Left lung (tissue), 4 donors: ENCODE measurements at regions not wholly inside any gene's neighbourhood (a gene's known extent, or its start where the extent isn't known, plus 50 kb on each side); places are given as distances from the start of the nearest gene placed in this dataset.

Experiments
- ATAC-seq: fragments of 200-7000 bp; cut with Tn5 transposase; one replicate; pipeline ENCODE4 v1.9.1; 2020; ENCODE audit warnings: moderate library complexity
- DNase-seq, 4 donors: peaks; one replicate each; pipeline ENCODE4 v3.0.0-alpha.2; 2013 to 2020
- H3K27ac ChIP-seq, 2 donors: fragments of 200-600 bp; sonication (generic) in 1 of 2; one replicate each; pipeline versions ENCODE4 v1.5.0 to v1.8.0; 2020 to 2021
- H3K27me3 ChIP-seq, 2 donors: fragments of 200-600 bp; sonication (generic) in 1 of 2; one replicate each; pipeline versions ENCODE4 v1.5.0 to v1.8.0; 2020 to 2021
- H3K36me3 ChIP-seq, 2 donors: fragments of 200-600 bp; sonication (generic) in 1 of 2; one replicate each; pipeline versions ENCODE4 v1.5.0 to v1.8.0; 2020 to 2021
- H3K4me1 ChIP-seq, 2 donors: fragments of 200-600 bp; one replicate each; pipeline ENCODE4 v1.8.0; 2021
- H3K4me3 ChIP-seq, 2 donors: fragments of 200-600 bp; sonication (generic) in 1 of 2; one replicate each; pipeline versions ENCODE4 v1.5.0 to v1.8.0; 2020 to 2021; ENCODE audit warnings: mild to moderate bottlenecking in 1 of 2
- H3K9me3 ChIP-seq, 2 donors: fragments of 200-600 bp; sonication (generic) in 1 of 2; one replicate each; pipeline versions ENCODE4 v1.5.0 to v1.8.0; 2020 to 2021
- CTCF ChIP-seq, 2 donors: fragments of 200-600 bp; sonication (generic) in 1 of 2; IDR thresholded peaks; one replicate each; pipeline versions ENCODE4 v1.5.0 to v1.8.0; 2021; ENCODE audit warnings: antibody characterized with exemption in 2 of 2
- intact Hi-C, 2 donors: fragments of 100-400 bp; cut with DNase I; formaldehyde crosslinking; loops; one replicate each; pipeline versions ENCODE4 v1.11.2 to v1.14.2; 2022
- donor health status: DM: no; HTN: yes; CAD: no.
- donor health status: DM: no; HTN: no; CAD: no.

- no peaks in the 10 kb centered on the region for H3K4me1 ChIP-seq
- H3K9me3 ChIP-seq, result no peaks in the 10 kb centered on the region
- no peak overlapping the region for H3K27ac ChIP-seq
- no peak for TF ChIP-seq CTCF (IDR thresholded peaks at IDR 0.05)
- DNase-seq (no peak), ATAC-seq (no peak)
- H3K27me3 ChIP-seq, result no peaks in the 10 kb centered on the region
- no peak overlapping the region for H3K4me3 ChIP-seq
- intact Hi-C loops, result no loop called here
- H3K36me3 ChIP-seq, result no peaks in the 10 kb centered on the region
These were observed 274.6 kb downstream of the ARL4A start for GRCh38 chr7:12961910-12962480.

GRCh38 chr7:12963435-12963834 is 276.0 kb downstream of the ARL4A start:
- intact Hi-C loops, result no loop called here
- no peak for ATAC-seq
- H3K4me1 ChIP-seq, result no peaks in the 10 kb centered on the region

GRCh38 chr7:12964836-12965235 is 277.4 kb downstream of the ARL4A start:
- ATAC-seq, result no peak
- no peak for TF ChIP-seq CTCF (IDR thresholded peaks at IDR 0.05)

More at GRCh38 chr7:12963435-12963834, 276.0 kb downstream of the ARL4A start:
- TF ChIP-seq CTCF (IDR thresholded peaks at IDR 0.05), result no peak
- DNase-seq, result no peak
- Histone ChIP-seq H3K36me3 (no peaks in the 10 kb centered on the region), H3K4me3 (no peak overlapping the region), H3K9me3 (no peaks in the 10 kb centered on the region), H3K27ac (no peak overlapping the region), H3K27me3 (no peaks in the 10 kb centered on the region)

GRCh38 chr7:12965767-12966166 is 278.3 kb downstream of the ARL4A start:
- no peak overlapping the region for H3K27ac ChIP-seq
- intact Hi-C loops, result no loop called here
- no peaks in the 10 kb centered on the region for H3K4me1 ChIP-seq
- peak; percentile 85 for ATAC-seq
- no peak overlapping the region for H3K4me3 ChIP-seq
- H3K27me3 ChIP-seq, result no peaks in the 10 kb centered on the region
- H3K36me3 ChIP-seq, result no peaks in the 10 kb centered on the region
- no peak for TF ChIP-seq CTCF (IDR thresholded peaks at IDR 0.05)
- no peak for DNase-seq
- no peaks in the 10 kb centered on the region for H3K9me3 ChIP-seq

More at GRCh38 chr7:12964836-12965235, 277.4 kb downstream of the ARL4A start:
- intact Hi-C loops, result no loop called here
- H3K27ac ChIP-seq, result no peak overlapping the region
- no peak for DNase-seq
- H3K27me3 ChIP-seq, result no peaks in the 10 kb centered on the region
- no peaks in the 10 kb centered on the region for H3K4me1 ChIP-seq
- no peaks in the 10 kb centered on the region for H3K36me3 ChIP-seq
- no peaks in the 10 kb centered on the region for H3K9me3 ChIP-seq
- H3K4me3 ChIP-seq, result no peak overlapping the region

- Histone ChIP-seq H3K4me3 (no peak overlapping the region), H3K9me3 (no peaks in the 10 kb centered on the region), H3K36me3 (no peaks in the 10 kb centered on the region), H3K4me1 (no peaks in the 10 kb centered on the region), H3K27me3 (no peaks in the 10 kb centered on the region), H3K27ac (no peak overlapping the region)
- DNase-seq (no peak), ATAC-seq (no peak)
- no peak for TF ChIP-seq CTCF (IDR thresholded peaks at IDR 0.05)
- intact Hi-C loops, result no loop called here
These were observed 279.9 kb downstream of the ARL4A start for GRCh38 chr7:12967322-12967721.
